ENCODE measurements at regions not wholly inside any gene's neighbourhood (a gene's known extent, or its start where the extent isn't known, plus 50 kb on each side); places are given as distances from the start of the nearest gene placed in this dataset.

DNA sequence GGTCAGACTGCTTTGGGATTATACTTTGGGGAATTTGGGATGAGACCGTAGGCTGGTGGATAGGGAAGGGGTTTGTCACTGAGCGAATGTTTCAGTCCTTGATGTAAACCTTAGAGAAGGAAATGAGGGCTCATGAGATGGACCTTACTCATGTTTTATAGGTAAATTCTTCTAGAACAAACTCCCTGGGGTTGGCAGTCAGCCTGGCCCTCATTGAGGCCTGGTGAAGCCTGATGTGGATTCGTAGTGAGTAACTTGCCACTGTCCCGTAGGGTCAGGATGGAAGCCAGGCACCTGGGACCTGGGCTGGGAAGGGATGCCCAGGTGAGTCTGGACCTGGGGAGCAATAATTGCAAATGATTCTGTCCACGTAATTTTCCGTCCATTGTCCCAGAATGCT, 258.3 kb downstream of the LPIN1 start:
- WGBS, 4 donors: 93 to 99% (median 95%) methylated on average over 6 of the region's 6 CpGs
- DNase-seq: no peak
- H3K4me1 ChIP-seq (replicated peaks in 1 of 2): no peaks in the 10 kb centered on the region
- no peak for TF ChIP-seq POLR2A (IDR thresholded peaks at IDR 0.05)
- no peak for TF ChIP-seq CTCF (IDR thresholded peaks at IDR 0.05)
- no peaks in the 10 kb centered on the region for H3K27me3 ChIP-seq
- intact Hi-C loops (cut with DNase I): no loop called here
- no peaks in the 10 kb centered on the region for H3K9me3 ChIP-seq (replicated peaks in 1 of 3)
- no peak overlapping the region for H3K4me3 ChIP-seq
- H3K36me3 ChIP-seq (replicated peaks in 1 of 2): no peaks in the 10 kb centered on the region
- H3K27ac ChIP-seq: no peak overlapping the region

GRCh38 chr2:12005886-12006681, 259.7 kb downstream of the LPIN1 start:
- Histone ChIP-seq H3K9me3 (replicated peaks in 1 of 3) (no peaks in the 10 kb centered on the region), H3K27me3 (no peaks in the 10 kb centered on the region), H3K4me3 (no peak overlapping the region), H3K27ac (no peak overlapping the region), H3K36me3 (replicated peaks in 1 of 2) (no peaks in the 10 kb centered on the region), H3K4me1 (replicated peaks in 1 of 2) (no peaks in the 10 kb centered on the region)
- intact Hi-C loops (cut with DNase I): no loop called here
- TF ChIP-seq POLR2A (IDR thresholded peaks at IDR 0.05): no peak
- no peak for TF ChIP-seq CTCF (IDR thresholded peaks at IDR 0.05)
- DNase-seq: no peak
- WGBS, 4 donors: 64 to 81% (median 74%) methylated on average over 8 of the region's 8 CpGs

DNA sequence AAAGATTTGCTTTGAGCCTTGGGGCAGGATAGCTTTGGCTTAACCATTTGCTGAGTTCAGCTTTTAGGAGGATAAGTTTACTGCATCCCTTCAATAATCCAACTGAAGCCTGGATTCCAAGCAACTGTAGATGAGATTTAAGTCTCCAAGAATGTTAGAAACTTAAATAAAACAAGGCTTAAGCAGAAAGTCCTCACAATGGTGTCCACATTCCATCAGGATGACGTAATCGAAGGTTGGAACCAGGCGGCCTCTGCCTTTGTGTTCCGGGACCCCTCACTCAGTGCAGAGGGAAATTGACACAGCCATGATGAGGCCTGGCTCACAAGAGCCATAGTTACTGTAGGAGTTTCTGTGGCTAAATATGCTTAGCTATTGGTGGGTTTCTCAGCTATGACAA, 260.4 kb downstream of the LPIN1 start:
- no peak for DNase-seq

GRCh38 chr2:12007282-12007681, 260.9 kb downstream of the LPIN1 start:
- intact Hi-C loops (cut with DNase I): no loop called here
- Histone ChIP-seq H3K4me3 (no peak overlapping the region), H3K9me3 (replicated peaks in 1 of 3) (no peaks in the 10 kb centered on the region), H3K27me3 (no peaks in the 10 kb centered on the region), H3K36me3 (replicated peaks in 1 of 2) (no peaks in the 10 kb centered on the region), H3K27ac (no peak overlapping the region), H3K4me1 (replicated peaks in 1 of 2) (no peaks in the 10 kb centered on the region)
- TF ChIP-seq POLR2A (IDR thresholded peaks at IDR 0.05) (no peak), CTCF (IDR thresholded peaks at IDR 0.05) (no peak)
- no peak for DNase-seq
- 65 to 85% (median 75%) methylated on average over 1 of the region's 1 CpG for WGBS, 4 donors

More for the DNA sequence above, 260.4 kb downstream of the LPIN1 start:
- WGBS, 4 donors: 73 to 83% (median 78%) methylated on average over 4 of the region's 4 CpGs
- no peaks in the 10 kb centered on the region for H3K9me3 ChIP-seq (replicated peaks in 1 of 3)
- intact Hi-C loops (cut with DNase I): no loop called here
- H3K27ac ChIP-seq: no peak overlapping the region
- TF ChIP-seq POLR2A (IDR thresholded peaks at IDR 0.05): no peak
- TF ChIP-seq CTCF (IDR thresholded peaks at IDR 0.05): no peak
- H3K27me3 ChIP-seq: no peaks in the 10 kb centered on the region
- no peak overlapping the region for H3K4me3 ChIP-seq
- H3K4me1 ChIP-seq (replicated peaks in 1 of 2): no peaks in the 10 kb centered on the region
- H3K36me3 ChIP-seq (replicated peaks in 1 of 2): no peaks in the 10 kb centered on the region
